Liver (tissue), 8 donors: ENCODE measurements at regions not wholly inside any gene's neighbourhood (a gene's known extent, or its start where the extent isn't known, plus 50 kb on each side); places are given as distances from the start of the nearest gene placed in this dataset.

Source experiments
- DNase-seq: peaks from one replicate; pipeline ENCODE4 v3.0.0-alpha.2; 2017; ENCODE audit warnings: low spot score
- H3K27ac ChIP-seq, 2 donors: one replicate each; pipeline ENCODE4 v1.7.0; 2013; ENCODE audit warnings: inconsistent platforms in 2 of 2, low read length in 2 of 2, control low read depth in 1 of 2, low read depth in 1 of 2, mild to moderate bottlenecking in 1 of 2
- H3K27me3 ChIP-seq, 4 donors: one replicate each; pipeline versions ENCODE4 v1.6.1 to v1.7.0; 2013; ENCODE audit warnings: low read length in 3 of 4, inconsistent platforms in 1 of 4, mild to moderate bottlenecking in 1 of 4, moderate library complexity in 1 of 4; ENCODE audit not compliant: control insufficient read depth in 4 of 4, insufficient read depth in 4 of 4
- H3K36me3 ChIP-seq, 4 donors: one replicate each; pipeline versions ENCODE4 v1.6.1 to v1.7.0; 2013; ENCODE audit warnings: low read length in 3 of 4, mild to moderate bottlenecking in 3 of 4, low read depth in 1 of 4, moderate library complexity in 1 of 4; ENCODE audit not compliant: control insufficient read depth in 4 of 4, insufficient read depth in 3 of 4
- H3K4me1 ChIP-seq, 4 donors: one replicate each; pipeline versions ENCODE4 v1.6.1 to v1.7.0; 2013; ENCODE audit warnings: low read length in 3 of 4, mild to moderate bottlenecking in 3 of 4, moderate library complexity in 1 of 4; ENCODE audit not compliant: control insufficient read depth in 4 of 4, insufficient read depth in 4 of 4
- H3K4me3 ChIP-seq, 3 donors: one replicate each; pipeline versions ENCODE4 v1.6.1 to v1.7.0; 2013; ENCODE audit warnings: low read length in 3 of 3, control low read depth in 1 of 3, low read depth in 1 of 3, mild to moderate bottlenecking in 1 of 3
- H3K9ac ChIP-seq, 2 donors: one replicate each; pipeline ENCODE4 v1.7.0; 2013; ENCODE audit warnings: low read length in 2 of 2, mild to moderate bottlenecking in 2 of 2, moderate library complexity in 2 of 2, control low read depth in 1 of 2, low read depth in 1 of 2
- H3K9me3 ChIP-seq, 4 donors: one replicate each; pipeline versions ENCODE4 v1.6.1 to v1.7.0; 2013; ENCODE audit warnings: low read length in 3 of 4; ENCODE audit not compliant: control insufficient read depth in 4 of 4
- ATF3 ChIP-seq: IDR thresholded peaks from 2 replicates; pipeline ENCODE4 v1.6.1; 2016; ENCODE audit warnings: antibody characterized with exemption
- EGR1 ChIP-seq, 2 donors: IDR thresholded peaks; 2 replicates each; pipeline ENCODE4 v1.6.1; 2016 to 2018; ENCODE audit warnings: antibody characterized with exemption in 2 of 2, low read depth in 2 of 2
- FOXA1 ChIP-seq: IDR thresholded peaks from 2 replicates; pipeline ENCODE4 v1.6.1; 2016; ENCODE audit warnings: antibody characterized with exemption
- FOXA2 ChIP-seq: IDR thresholded peaks from 2 replicates; pipeline ENCODE4 v1.6.1; 2016; ENCODE audit warnings: antibody characterized with exemption
- GABPA ChIP-seq, 2 donors: IDR thresholded peaks in 1 of 2; conservative IDR thresholded peaks in 1 of 2; 2 replicates each; pipeline ENCODE4 v1.6.1; 2016; ENCODE audit warnings: antibody characterized with exemption in 2 of 2, mild to moderate bottlenecking in 1 of 2, moderate library complexity in 1 of 2
- HNF4A ChIP-seq, 2 donors: conservative IDR thresholded peaks; 2 replicates each; pipeline ENCODE4 v1.6.1; 2016; ENCODE audit warnings: antibody characterized with exemption in 2 of 2, mild to moderate bottlenecking in 2 of 2
- HNF4G ChIP-seq: IDR thresholded peaks from 2 replicates; pipeline ENCODE4 v1.6.1; 2016; ENCODE audit warnings: antibody characterized with exemption
- MAX ChIP-seq: IDR thresholded peaks from 2 replicates; pipeline ENCODE4 v1.6.1; 2016; ENCODE audit warnings: antibody characterized with exemption
- NR2F2 ChIP-seq: IDR thresholded peaks from 2 replicates; pipeline ENCODE4 v1.6.1; 2016; ENCODE audit warnings: antibody characterized with exemption
- RAD21 ChIP-seq, 2 donors: IDR thresholded peaks; 2 replicates each; pipeline ENCODE4 v1.6.1; 2016; ENCODE audit warnings: antibody characterized with exemption in 2 of 2, mild to moderate bottlenecking in 2 of 2
- RXRA ChIP-seq, 2 donors: IDR thresholded peaks; 2 replicates each; pipeline ENCODE4 v1.6.1; 2017 to 2018; ENCODE audit warnings: antibody characterized with exemption in 2 of 2, mild to moderate bottlenecking in 1 of 2
- SP1 ChIP-seq: IDR thresholded peaks from 2 replicates; pipeline ENCODE4 v1.6.1; 2018; ENCODE audit warnings: antibody characterized with exemption, mild to moderate bottlenecking
- TAF1 ChIP-seq: conservative IDR thresholded peaks from 2 replicates; pipeline ENCODE4 v1.6.1; 2016; ENCODE audit warnings: antibody characterized with exemption, mild to moderate bottlenecking
- YY1 ChIP-seq: IDR thresholded peaks from 2 replicates; pipeline ENCODE4 v1.6.1; 2016; ENCODE audit warnings: antibody characterized with exemption, mild to moderate bottlenecking
- WGBS: extraction: QIAGEN DNeasy Blood & Tissue Kit; methylation state at CpG from one replicate; pipeline ENCODE4 v1.1.7; 2013; 5-methylcytosine and 5-hydroxymethylcytosine counted together
- TF ChIP-seq, protein P1 (sequence below): fragments of 150-350 bp; IDR thresholded peaks from 2 replicates; pipeline ENCODE4 v1.5.1; 2017; ENCODE audit warnings: improper control_type of control experiment, low read depth, low read length; ENCODE audit not compliant: missing input control
- TF ChIP-seq, protein P2 (sequence below): IDR thresholded peaks from 2 replicates; pipeline ENCODE4 v1.6.1; 2016; ENCODE audit warnings: antibody characterized with exemption, mild to moderate bottlenecking
- TF ChIP-seq, protein P3 (sequence below): IDR thresholded peaks from 2 replicates; pipeline ENCODE4 v1.6.1; 2016; ENCODE audit warnings: antibody characterized with exemption
- donor health status: healthy.
- donor health status: healthy.
- donor health status: healthy.
- donor health status: healthy.
- donor health status: healthy.

GRCh38 chr5:28751396-28751795, 1713.0 kb upstream of the CDH9 start:
- no peak overlapping the region for H3K9ac ChIP-seq

More at GRCh38 chr5:28751396-28751795, 1713.0 kb upstream of the CDH9 start:
- H3K27me3 ChIP-seq = no peaks in the 10 kb centered on the region
- no peaks in the 10 kb centered on the region for H3K9me3 ChIP-seq
- H3K4me1 ChIP-seq = no peaks in the 10 kb centered on the region
- H3K27ac ChIP-seq = no peak overlapping the region
- DNase-seq = no peak
- 69% methylated on average over 4 of the region's 4 CpGs for WGBS
- TF ChIP-seq EGR1 (IDR thresholded peaks at IDR 0.05; ENCODE audit: low read depth in 2 of 2) (no peak), RXRA (IDR thresholded peaks at IDR 0.05) (no peak), NR2F2 (no peak), FOXA2 (no peak), YY1 (no peak), GABPA (IDR thresholded peaks at IDR 0.05 in 1 of 2, conservative IDR thresholded peaks at IDR 0.05 in 1 of 2) (no peak), ATF3 (no peak), TAF1 (no peak), FOXA1 (no peak), HNF4G (no peak), HNF4A (conservative IDR thresholded peaks at IDR 0.05) (no peak), MAX (no peak), RAD21 (IDR thresholded peaks at IDR 0.05) (no peak), SP1 (no peak)
- TF ChIP-seq, protein P1, sequence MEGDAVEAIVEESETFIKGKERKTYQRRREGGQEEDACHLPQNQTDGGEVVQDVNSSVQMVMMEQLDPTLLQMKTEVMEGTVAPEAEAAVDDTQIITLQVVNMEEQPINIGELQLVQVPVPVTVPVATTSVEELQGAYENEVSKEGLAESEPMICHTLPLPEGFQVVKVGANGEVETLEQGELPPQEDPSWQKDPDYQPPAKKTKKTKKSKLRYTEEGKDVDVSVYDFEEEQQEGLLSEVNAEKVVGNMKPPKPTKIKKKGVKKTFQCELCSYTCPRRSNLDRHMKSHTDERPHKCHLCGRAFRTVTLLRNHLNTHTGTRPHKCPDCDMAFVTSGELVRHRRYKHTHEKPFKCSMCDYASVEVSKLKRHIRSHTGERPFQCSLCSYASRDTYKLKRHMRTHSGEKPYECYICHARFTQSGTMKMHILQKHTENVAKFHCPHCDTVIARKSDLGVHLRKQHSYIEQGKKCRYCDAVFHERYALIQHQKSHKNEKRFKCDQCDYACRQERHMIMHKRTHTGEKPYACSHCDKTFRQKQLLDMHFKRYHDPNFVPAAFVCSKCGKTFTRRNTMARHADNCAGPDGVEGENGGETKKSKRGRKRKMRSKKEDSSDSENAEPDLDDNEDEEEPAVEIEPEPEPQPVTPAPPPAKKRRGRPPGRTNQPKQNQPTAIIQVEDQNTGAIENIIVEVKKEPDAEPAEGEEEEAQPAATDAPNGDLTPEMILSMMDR = no peak
- TF ChIP-seq, protein P2, sequence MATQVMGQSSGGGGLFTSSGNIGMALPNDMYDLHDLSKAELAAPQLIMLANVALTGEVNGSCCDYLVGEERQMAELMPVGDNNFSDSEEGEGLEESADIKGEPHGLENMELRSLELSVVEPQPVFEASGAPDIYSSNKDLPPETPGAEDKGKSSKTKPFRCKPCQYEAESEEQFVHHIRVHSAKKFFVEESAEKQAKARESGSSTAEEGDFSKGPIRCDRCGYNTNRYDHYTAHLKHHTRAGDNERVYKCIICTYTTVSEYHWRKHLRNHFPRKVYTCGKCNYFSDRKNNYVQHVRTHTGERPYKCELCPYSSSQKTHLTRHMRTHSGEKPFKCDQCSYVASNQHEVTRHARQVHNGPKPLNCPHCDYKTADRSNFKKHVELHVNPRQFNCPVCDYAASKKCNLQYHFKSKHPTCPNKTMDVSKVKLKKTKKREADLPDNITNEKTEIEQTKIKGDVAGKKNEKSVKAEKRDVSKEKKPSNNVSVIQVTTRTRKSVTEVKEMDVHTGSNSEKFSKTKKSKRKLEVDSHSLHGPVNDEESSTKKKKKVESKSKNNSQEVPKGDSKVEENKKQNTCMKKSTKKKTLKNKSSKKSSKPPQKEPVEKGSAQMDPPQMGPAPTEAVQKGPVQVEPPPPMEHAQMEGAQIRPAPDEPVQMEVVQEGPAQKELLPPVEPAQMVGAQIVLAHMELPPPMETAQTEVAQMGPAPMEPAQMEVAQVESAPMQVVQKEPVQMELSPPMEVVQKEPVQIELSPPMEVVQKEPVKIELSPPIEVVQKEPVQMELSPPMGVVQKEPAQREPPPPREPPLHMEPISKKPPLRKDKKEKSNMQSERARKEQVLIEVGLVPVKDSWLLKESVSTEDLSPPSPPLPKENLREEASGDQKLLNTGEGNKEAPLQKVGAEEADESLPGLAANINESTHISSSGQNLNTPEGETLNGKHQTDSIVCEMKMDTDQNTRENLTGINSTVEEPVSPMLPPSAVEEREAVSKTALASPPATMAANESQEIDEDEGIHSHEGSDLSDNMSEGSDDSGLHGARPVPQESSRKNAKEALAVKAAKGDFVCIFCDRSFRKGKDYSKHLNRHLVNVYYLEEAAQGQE = no peak
- TF ChIP-seq, protein P3, sequence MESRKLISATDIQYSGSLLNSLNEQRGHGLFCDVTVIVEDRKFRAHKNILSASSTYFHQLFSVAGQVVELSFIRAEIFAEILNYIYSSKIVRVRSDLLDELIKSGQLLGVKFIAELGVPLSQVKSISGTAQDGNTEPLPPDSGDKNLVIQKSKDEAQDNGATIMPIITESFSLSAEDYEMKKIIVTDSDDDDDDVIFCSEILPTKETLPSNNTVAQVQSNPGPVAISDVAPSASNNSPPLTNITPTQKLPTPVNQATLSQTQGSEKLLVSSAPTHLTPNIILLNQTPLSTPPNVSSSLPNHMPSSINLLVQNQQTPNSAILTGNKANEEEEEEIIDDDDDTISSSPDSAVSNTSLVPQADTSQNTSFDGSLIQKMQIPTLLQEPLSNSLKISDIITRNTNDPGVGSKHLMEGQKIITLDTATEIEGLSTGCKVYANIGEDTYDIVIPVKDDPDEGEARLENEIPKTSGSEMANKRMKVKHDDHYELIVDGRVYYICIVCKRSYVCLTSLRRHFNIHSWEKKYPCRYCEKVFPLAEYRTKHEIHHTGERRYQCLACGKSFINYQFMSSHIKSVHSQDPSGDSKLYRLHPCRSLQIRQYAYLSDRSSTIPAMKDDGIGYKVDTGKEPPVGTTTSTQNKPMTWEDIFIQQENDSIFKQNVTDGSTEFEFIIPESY = no peak
- no peak overlapping the region for H3K4me3 ChIP-seq
- H3K36me3 ChIP-seq = no peaks in the 10 kb centered on the region
